ENCODE measurements at regions not wholly inside any gene's neighbourhood (a gene's known extent, or its start where the extent isn't known, plus 50 kb on each side); places are given as distances from the start of the nearest gene placed in this dataset.

- TF ChIP-seq CTCF (IDR thresholded peaks at IDR 0.05; ENCODE audit: poor library complexity) (no peak), EZH2 (IDR thresholded peaks at IDR 0.05; ENCODE audit: borderline replicate concordance) (no peak)
Measured at GRCh38 chr3:153284282-153284938, 122.4 kb downstream of the RAP2B start.
